Esophagus squamous epithelium (tissue), 4 donors: ENCODE measurements at regions not wholly inside any gene's neighbourhood (a gene's known extent, or its start where the extent isn't known, plus 50 kb on each side); places are given as distances from the start of the nearest gene placed in this dataset.

Source experiments
- CTCF ChIP-seq, 6 experiments: fragments of 450-650 bp in 4 of 6; fragments of 200-600 bp in 2 of 6; sonication (generic) in 2 of 6; IDR thresholded peaks; one replicate each; pipeline ENCODE4 v1.5.1; 2016 to 2019; ENCODE audit warnings: antibody characterized with exemption in 6 of 6, mild to moderate bottlenecking in 4 of 6, moderate library complexity in 4 of 6
- POLR2A ChIP-seq, 4 donors: fragments of 450-650 bp; IDR thresholded peaks; one replicate each; pipeline ENCODE4 v1.6.1; 2017; ENCODE audit warnings: antibody characterized with exemption in 4 of 4, mild to moderate bottlenecking in 4 of 4, moderate library complexity in 3 of 4

- TF ChIP-seq CTCF (IDR thresholded peaks at IDR 0.05): no peak
- TF ChIP-seq POLR2A (IDR thresholded peaks at IDR 0.05): no peak
Measured at GRCh38 chr4:126431049-126431448, 1116.3 kb downstream of the FAT4 start.
